Suprapubic skin (tissue), 4 donors: ENCODE measurements at regions not wholly inside any gene's neighbourhood (a gene's known extent, or its start where the extent isn't known, plus 50 kb on each side); places are given as distances from the start of the nearest gene placed in this dataset.

ENCODE experiments used
- DNase-seq, 2 donors: peaks; one replicate each; pipeline ENCODE4 v3.0.0-alpha.2; 2019; ENCODE audit warnings: low spot score in 2 of 2
- H3K27ac ChIP-seq: fragments of 200-600 bp; sonication (generic); one replicate; pipeline ENCODE4 v1.5.1; 2019
- H3K27me3 ChIP-seq: fragments of 200-600 bp; sonication (generic); one replicate; pipeline ENCODE4 v1.5.1; 2019
- H3K36me3 ChIP-seq: fragments of 200-600 bp; sonication (generic); one replicate; pipeline ENCODE4 v1.5.1; 2019
- H3K4me1 ChIP-seq: fragments of 200-600 bp; sonication (generic); one replicate; pipeline ENCODE4 v1.5.1; 2019
- H3K4me3 ChIP-seq: fragments of 200-600 bp; sonication (generic); one replicate; pipeline ENCODE4 v1.5.1; 2019; ENCODE audit warnings: mild to moderate bottlenecking
- H3K9me3 ChIP-seq: fragments of 200-600 bp; sonication (generic); one replicate; pipeline ENCODE4 v1.5.1; 2019
- CTCF ChIP-seq, 2 donors: fragments of 200-600 bp in 1 of 2; fragments of 450-650 bp in 1 of 2; sonication (generic) in 1 of 2; IDR thresholded peaks; one replicate each; pipeline ENCODE4 v1.5.1; 2016 to 2019; ENCODE audit warnings: antibody characterized with exemption in 2 of 2, mild to moderate bottlenecking in 1 of 2, moderate library complexity in 1 of 2
- EP300 ChIP-seq: sonication (generic); formaldehyde crosslinking; IDR thresholded peaks from one replicate; pipeline ENCODE4 v1.6.1; 2017; ENCODE audit warnings: antibody characterized with exemption
- POLR2A ChIP-seq, 2 donors: fragments of 450-650 bp; IDR thresholded peaks; one replicate each; pipeline ENCODE4 v1.6.1; 2017; ENCODE audit warnings: antibody characterized with exemption in 2 of 2, mild to moderate bottlenecking in 2 of 2, moderate library complexity in 2 of 2
- POLR2AphosphoS5 ChIP-seq, 3 donors: sonication (generic); formaldehyde crosslinking; IDR thresholded peaks; one replicate each; pipeline ENCODE4 v1.6.1; 2017; ENCODE audit warnings: antibody characterized with exemption in 3 of 3
- WGBS: methylation state at CpG from one replicate; pipeline ENCODE4 v1.1.5; 2018; 5-methylcytosine and 5-hydroxymethylcytosine counted together

- H3K4me1 ChIP-seq = no peaks in the 10 kb centered on the region
- peaks cover 18% of the 10 kb centered on the region for H3K9me3 ChIP-seq
- H3K27me3 ChIP-seq = no peaks in the 10 kb centered on the region
- TF ChIP-seq CTCF (IDR thresholded peaks at IDR 0.05) (no peak), POLR2AphosphoS5 (IDR thresholded peaks at IDR 0.05) (no peak), EP300 (no peak)
- no peaks in the 10 kb centered on the region for H3K36me3 ChIP-seq
- no peak overlapping the region for H3K4me3 ChIP-seq
- no peak for DNase-seq
- H3K27ac ChIP-seq = no peak overlapping the region
These were observed 129.5 kb downstream of the AHR start for GRCh38 chr7:17427924-17428323.

GRCh38 chr7:17429579-17429978 is 131.1 kb downstream of the AHR start:
- no peak for TF ChIP-seq CTCF (IDR thresholded peaks at IDR 0.05)
- TF ChIP-seq POLR2A (IDR thresholded peaks at IDR 0.05) = no peak
- no peak for TF ChIP-seq EP300
- no peak for TF ChIP-seq POLR2AphosphoS5 (IDR thresholded peaks at IDR 0.05)
- H3K27me3 ChIP-seq = no peaks in the 10 kb centered on the region
- no peaks in the 10 kb centered on the region for H3K4me1 ChIP-seq
- no peaks in the 10 kb centered on the region for H3K36me3 ChIP-seq
- no peak overlapping the region for H3K27ac ChIP-seq
- peaks cover 18% of the 10 kb centered on the region for H3K9me3 ChIP-seq
- WGBS = 83% methylated on average over 4 of the region's 4 CpGs
- no peak overlapping the region for H3K4me3 ChIP-seq
- DNase-seq = no peak

- no peak overlapping the region for H3K4me3 ChIP-seq
- WGBS = 78% methylated on average over 3 of the region's 3 CpGs
- no peak for DNase-seq
- H3K9me3 ChIP-seq = peaks cover 13% of the 10 kb centered on the region
- no peaks in the 10 kb centered on the region for H3K27me3 ChIP-seq
- H3K36me3 ChIP-seq = no peaks in the 10 kb centered on the region
- H3K4me1 ChIP-seq = no peaks in the 10 kb centered on the region
- no peak overlapping the region for H3K27ac ChIP-seq
- no peak for TF ChIP-seq EP300
- TF ChIP-seq CTCF (IDR thresholded peaks at IDR 0.05) = no peak
- no peak for TF ChIP-seq POLR2AphosphoS5 (IDR thresholded peaks at IDR 0.05)
- TF ChIP-seq POLR2A (IDR thresholded peaks at IDR 0.05) = no peak
These were observed 134.3 kb downstream of the AHR start for GRCh38 chr7:17432793-17433192.

GRCh38 chr7:17434191-17434590 is 135.7 kb downstream of the AHR start:
- TF ChIP-seq EP300 (no peak), CTCF (IDR thresholded peaks at IDR 0.05) (no peak), POLR2AphosphoS5 (IDR thresholded peaks at IDR 0.05) (no peak), POLR2A (IDR thresholded peaks at IDR 0.05) (no peak)
- H3K27ac ChIP-seq = no peak overlapping the region
- no peaks in the 10 kb centered on the region for H3K4me1 ChIP-seq
- H3K4me3 ChIP-seq = no peak overlapping the region
- H3K36me3 ChIP-seq = no peaks in the 10 kb centered on the region
- no peaks in the 10 kb centered on the region for H3K27me3 ChIP-seq
- no peaks in the 10 kb centered on the region for H3K9me3 ChIP-seq
- no peak for DNase-seq
- 79% methylated on average over 3 of the region's 3 CpGs for WGBS

GRCh38 chr7:17434841-17435692 is 136.6 kb downstream of the AHR start:
- no peak overlapping the region for H3K4me3 ChIP-seq
- no peak overlapping the region for H3K27ac ChIP-seq
- no peaks in the 10 kb centered on the region for H3K27me3 ChIP-seq
- TF ChIP-seq POLR2A (IDR thresholded peaks at IDR 0.05) (no peak), POLR2AphosphoS5 (IDR thresholded peaks at IDR 0.05) (no peak), CTCF (IDR thresholded peaks at IDR 0.05) (no peak), EP300 (no peak)
- no peaks in the 10 kb centered on the region for H3K9me3 ChIP-seq
- H3K4me1 ChIP-seq = no peaks in the 10 kb centered on the region
- 80% methylated on average over 6 of the region's 6 CpGs for WGBS
- no peak for DNase-seq
- no peaks in the 10 kb centered on the region for H3K36me3 ChIP-seq
